ENCODE measurements at regions not wholly inside any gene's neighbourhood (a gene's known extent, or its start where the extent isn't known, plus 50 kb on each side); places are given as distances from the start of the nearest gene placed in this dataset.
"Not testable (repeated sequence)": the region's sequence is repeated elsewhere in the genome, so short reads cannot be mapped to it uniquely, and the experiment has no call there.

DNA sequence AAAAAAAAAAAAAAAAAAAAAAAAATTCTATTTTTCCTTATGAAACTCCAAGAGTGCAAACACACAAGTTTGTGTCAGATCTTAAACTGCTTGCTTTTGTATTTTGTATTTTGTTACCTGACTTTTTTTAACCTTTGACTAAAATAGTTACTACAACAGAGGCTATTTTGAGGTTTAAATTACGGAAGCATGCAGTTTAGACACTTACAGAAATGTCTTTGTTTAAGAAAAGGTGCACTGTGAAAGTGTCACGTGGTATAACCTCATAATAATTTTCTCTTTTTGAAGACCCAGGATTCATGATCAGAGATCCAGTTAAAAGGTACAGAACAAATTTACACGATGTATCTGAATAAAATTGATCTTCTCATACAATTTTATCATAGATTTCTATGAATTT is 152.4 kb downstream of the SPIN4 start:
- TF ChIP-seq, protein P1, sequence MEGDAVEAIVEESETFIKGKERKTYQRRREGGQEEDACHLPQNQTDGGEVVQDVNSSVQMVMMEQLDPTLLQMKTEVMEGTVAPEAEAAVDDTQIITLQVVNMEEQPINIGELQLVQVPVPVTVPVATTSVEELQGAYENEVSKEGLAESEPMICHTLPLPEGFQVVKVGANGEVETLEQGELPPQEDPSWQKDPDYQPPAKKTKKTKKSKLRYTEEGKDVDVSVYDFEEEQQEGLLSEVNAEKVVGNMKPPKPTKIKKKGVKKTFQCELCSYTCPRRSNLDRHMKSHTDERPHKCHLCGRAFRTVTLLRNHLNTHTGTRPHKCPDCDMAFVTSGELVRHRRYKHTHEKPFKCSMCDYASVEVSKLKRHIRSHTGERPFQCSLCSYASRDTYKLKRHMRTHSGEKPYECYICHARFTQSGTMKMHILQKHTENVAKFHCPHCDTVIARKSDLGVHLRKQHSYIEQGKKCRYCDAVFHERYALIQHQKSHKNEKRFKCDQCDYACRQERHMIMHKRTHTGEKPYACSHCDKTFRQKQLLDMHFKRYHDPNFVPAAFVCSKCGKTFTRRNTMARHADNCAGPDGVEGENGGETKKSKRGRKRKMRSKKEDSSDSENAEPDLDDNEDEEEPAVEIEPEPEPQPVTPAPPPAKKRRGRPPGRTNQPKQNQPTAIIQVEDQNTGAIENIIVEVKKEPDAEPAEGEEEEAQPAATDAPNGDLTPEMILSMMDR (IDR thresholded peaks at IDR 0.05): not testable (repeated sequence)
- TF ChIP-seq EZH2, EZH2phosphoT487 (IDR thresholded peaks at IDR 0.05): not testable (repeated sequence)
